Cerebellar cortex (tissue), 1 donor: ENCODE measurements at regions not wholly inside any gene's neighbourhood (a gene's known extent, or its start where the extent isn't known, plus 50 kb on each side); places are given as distances from the start of the nearest gene placed in this dataset.

Experiments
- DNase-seq: peaks from one replicate; pipeline ENCODE4 v3.0.0-alpha.2; 2015; ENCODE audit warnings: low spot score

GRCh38 chr2:220857368-220857767 lies 714.7 kb downstream of the EPHA4 start:
- no peak for DNase-seq

GRCh38 chr2:220858101-220858500 lies 714.0 kb downstream of the EPHA4 start:
- no peak for DNase-seq

- DNase-seq, result no peak
Measured at GRCh38 chr2:220871909-220872308, 700.2 kb downstream of the EPHA4 start.

GRCh38 chr2:220876080-220876824 lies 695.9 kb downstream of the EPHA4 start:
- DNase-seq, result no peak

GRCh38 chr2:220877491-220877890 lies 694.6 kb downstream of the EPHA4 start:
- DNase-seq, result no peak

- DNase-seq, result no peak
Measured at GRCh38 chr2:220877897-220878296, 694.2 kb downstream of the EPHA4 start.

- no peak for DNase-seq
Measured at GRCh38 chr2:220880623-220881596, 691.2 kb downstream of the EPHA4 start.

GRCh38 chr2:220882507-220882906 lies 689.6 kb downstream of the EPHA4 start:
- no peak for DNase-seq

- DNase-seq, result no peak
Measured at GRCh38 chr2:220885593-220885992, 686.5 kb downstream of the EPHA4 start.

GRCh38 chr2:220887271-220887870 lies 684.7 kb downstream of the EPHA4 start:
- DNase-seq, result no peak

- DNase-seq, result no peak
Measured at GRCh38 chr2:220887876-220888275, 684.2 kb downstream of the EPHA4 start.

GRCh38 chr2:220890931-220891330 lies 681.2 kb downstream of the EPHA4 start:
- DNase-seq, result no peak

- DNase-seq, result no peak
Measured at GRCh38 chr2:220891405-220891804, 680.7 kb downstream of the EPHA4 start.

GRCh38 chr2:220892018-220892634 lies 680.0 kb downstream of the EPHA4 start:
- DNase-seq, result no peak

GRCh38 chr2:220893411-220893810 lies 678.7 kb downstream of the EPHA4 start:
- no peak for DNase-seq

GRCh38 chr2:220894069-220894468 lies 678.0 kb downstream of the EPHA4 start:
- no peak for DNase-seq

GRCh38 chr2:220899492-220899891 lies 672.6 kb downstream of the EPHA4 start:
- DNase-seq, result no peak

GRCh38 chr2:220904015-220904414 lies 668.1 kb downstream of the EPHA4 start:
- no peak for DNase-seq

- no peak for DNase-seq
Measured at GRCh38 chr2:220913384-220913783, 658.7 kb downstream of the EPHA4 start.

- no peak for DNase-seq
Measured at GRCh38 chr2:220915092-220915623, 656.9 kb downstream of the EPHA4 start.

GRCh38 chr2:220916931-220917330 lies 655.2 kb downstream of the EPHA4 start:
- no peak for DNase-seq
